ENCODE measurements at regions not wholly inside any gene's neighbourhood (a gene's known extent, or its start where the extent isn't known, plus 50 kb on each side); places are given as distances from the start of the nearest gene placed in this dataset.

GRCh38 chr4:13178621-13179020, 305.5 kb downstream of the RAB28 start:
- dilution Hi-C loops (cut with HindIII; ENCODE audit: low sequenced_read_pairs, unreplicated experiment), result no loop called here
- Histone ChIP-seq H3K79me1 (ENCODE audit: low read depth in 1 of 2, low read length in 2 of 2) (no peaks in the 10 kb centered on the region), H3K18ac (ENCODE audit: low read depth, low read length) (no peak overlapping the region)

More at GRCh38 chr4:13178621-13179020, 305.5 kb downstream of the RAB28 start:
- intact Hi-C loops (cut with micrococcal nuclease) (no loop called here), in situ Hi-C loops (cut with MboI; ENCODE audit: low sequenced_read_pairs) (no loop called here)
- no peak overlapping the region for H3K9ac ChIP-seq (ENCODE audit: low read depth, low read length)
- H3K9me1 ChIP-seq (ENCODE audit: insufficient read depth, low read length), result no peaks in the 10 kb centered on the region
- peaks cover 15% of the 10 kb centered on the region for H3K9me3 ChIP-seq (ENCODE audit: control insufficient read depth, insufficient read depth, low read length)
- BruUV-seq (replicated peaks), result no TSS peak
- no peak overlapping the region for H4K5ac ChIP-seq (ENCODE audit: low read depth, low read length)
- H3K14ac ChIP-seq (replicated peaks; ENCODE audit: low read depth, low read length), result no peak overlapping the region
- no peak overlapping the region for H2BK15ac ChIP-seq (ENCODE audit: low read depth, low read length)
- no peaks in the 10 kb centered on the region for H3K27me3 ChIP-seq (ENCODE audit: control insufficient read depth, insufficient read depth, low read length)
- WGBS, 2 experiments (ENCODE audit: extremely low coverage in 2 of 2, insufficient read length in 1 of 2), result no CpG with 5 or more reads among the region's 1 CpG
- no peak overlapping the region for H3K56ac ChIP-seq (ENCODE audit: extremely low read depth, insufficient read depth, low read length)
- H3K4me1 ChIP-seq (ENCODE audit: control insufficient read depth, insufficient read depth, low read length), result no peaks in the 10 kb centered on the region
- no peak overlapping the region for H2BK5ac ChIP-seq (ENCODE audit: low read depth, low read length, poor library complexity, severe bottlenecking)
- H2AK5ac ChIP-seq (ENCODE audit: low read depth, low read length), result no peak overlapping the region
- no peak overlapping the region for H2BK120ac ChIP-seq (ENCODE audit: low read depth, low read length)
- H3K36me3 ChIP-seq (ENCODE audit: control insufficient read depth, insufficient read depth, low read length), result no peaks in the 10 kb centered on the region
- H3K4me3 ChIP-seq (ENCODE audit: insufficient read depth, low read depth, low read length), result no peak overlapping the region
- H3K23ac ChIP-seq (ENCODE audit: low read depth, low read length), result no peak overlapping the region
- CTCF ChIA-PET, result no interaction called here
- no peak overlapping the region for H3K4me2 ChIP-seq (ENCODE audit: low read depth, low read length)
- TF ChIP-seq RFX5 (IDR thresholded peaks at IDR 0.05; ENCODE audit: low read depth, low read length) (no peak), BHLHE40 (IDR thresholded peaks at IDR 0.05; ENCODE audit: low read depth, low read length) (no peak), NFE2L2 (IDR thresholded peaks at IDR 0.05; ENCODE audit: low read depth, low read length) (no peak), CEBPB (IDR thresholded peaks at IDR 0.05; ENCODE audit: low read depth, low read length) (no peak), MAFK (IDR thresholded peaks at IDR 0.05; ENCODE audit: low read depth, low read length) (no peak), POLR2A (IDR thresholded peaks at IDR 0.05; ENCODE audit: low read depth, low read length) (no peak), MAZ (IDR thresholded peaks at IDR 0.05; ENCODE audit: borderline replicate concordance, low read depth, low read length) (no peak), CHD1 (IDR thresholded peaks at IDR 0.05; ENCODE audit: low read depth, low read length) (no peak), SMC3 (IDR thresholded peaks at IDR 0.05; ENCODE audit: low read depth, low read length) (no peak), FOS (IDR thresholded peaks at IDR 0.05; ENCODE audit: low read depth, low read length) (no peak)
- TF ChIP-seq, protein P1, sequence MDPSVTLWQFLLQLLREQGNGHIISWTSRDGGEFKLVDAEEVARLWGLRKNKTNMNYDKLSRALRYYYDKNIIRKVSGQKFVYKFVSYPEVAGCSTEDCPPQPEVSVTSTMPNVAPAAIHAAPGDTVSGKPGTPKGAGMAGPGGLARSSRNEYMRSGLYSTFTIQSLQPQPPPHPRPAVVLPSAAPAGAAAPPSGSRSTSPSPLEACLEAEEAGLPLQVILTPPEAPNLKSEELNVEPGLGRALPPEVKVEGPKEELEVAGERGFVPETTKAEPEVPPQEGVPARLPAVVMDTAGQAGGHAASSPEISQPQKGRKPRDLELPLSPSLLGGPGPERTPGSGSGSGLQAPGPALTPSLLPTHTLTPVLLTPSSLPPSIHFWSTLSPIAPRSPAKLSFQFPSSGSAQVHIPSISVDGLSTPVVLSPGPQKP (IDR thresholded peaks at IDR 0.05; ENCODE audit: borderline replicate concordance, low read depth, low read length), result no peak
- TF ChIP-seq, protein P2, sequence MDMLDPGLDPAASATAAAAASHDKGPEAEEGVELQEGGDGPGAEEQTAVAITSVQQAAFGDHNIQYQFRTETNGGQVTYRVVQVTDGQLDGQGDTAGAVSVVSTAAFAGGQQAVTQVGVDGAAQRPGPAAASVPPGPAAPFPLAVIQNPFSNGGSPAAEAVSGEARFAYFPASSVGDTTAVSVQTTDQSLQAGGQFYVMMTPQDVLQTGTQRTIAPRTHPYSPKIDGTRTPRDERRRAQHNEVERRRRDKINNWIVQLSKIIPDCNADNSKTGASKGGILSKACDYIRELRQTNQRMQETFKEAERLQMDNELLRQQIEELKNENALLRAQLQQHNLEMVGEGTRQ (IDR thresholded peaks at IDR 0.05; ENCODE audit: low read depth, low read length), result no peak
- DNase-seq (no peak), ATAC-seq (ENCODE audit: low read depth) (no peak)
- POLR2A ChIA-PET (ENCODE audit: unreplicated experiment), result no interaction called here
- H2BK20ac ChIP-seq (ENCODE audit: low read depth, low read length), result no peak overlapping the region
- H2AFZ ChIP-seq (replicated peaks; ENCODE audit: low read length, poor library complexity), result no peak overlapping the region
- H4K8ac ChIP-seq (ENCODE audit: low read depth in 2 of 2, low read length in 2 of 2), result no peak overlapping the region
- H3K27ac ChIP-seq (ENCODE audit: insufficient read depth, low read length), result no peak overlapping the region
- H3K4ac ChIP-seq (ENCODE audit: low read depth, low read length), result no peak overlapping the region
- H2AK9ac ChIP-seq (replicated peaks; ENCODE audit: low read depth, low read length, poor library complexity), result no peak overlapping the region
- H4K20me1 ChIP-seq (ENCODE audit: insufficient read depth, low read length), result no peaks in the 10 kb centered on the region
- H4K91ac ChIP-seq (ENCODE audit: insufficient read depth, low read depth, low read length), result no peak overlapping the region
